Osteoblast (primary cell): ENCODE measurements at regions not wholly inside any gene's neighbourhood (a gene's known extent, or its start where the extent isn't known, plus 50 kb on each side); places are given as distances from the start of the nearest gene placed in this dataset.

Experiments used
- DNase-seq: peaks from one replicate; pipeline ENCODE4 v3.0.0; 2011; ENCODE audit warnings: low spot score, mixed read lengths; ENCODE audit not compliant: insufficient read length; ENCODE audit errors: missing footprints
- H2AFZ ChIP-seq: 2 replicates; pipeline ENCODE4 v1.6.0; 2011; ENCODE audit warnings: mild to moderate bottlenecking, low read length
- H3K27ac ChIP-seq: 2 replicates; pipeline ENCODE4 v1.5.1; 2011; ENCODE audit warnings: mild to moderate bottlenecking, low read depth, low read length, moderate library complexity
- H3K27me3 ChIP-seq: 2 replicates; pipeline ENCODE4 v1.6.0; 2012; ENCODE audit warnings: mild to moderate bottlenecking, control low read depth, inconsistent platforms, low read length, moderate library complexity; ENCODE audit not compliant: insufficient read depth
- H3K36me3 ChIP-seq: 2 replicates; pipeline ENCODE4 v1.5.1; 2011; ENCODE audit warnings: mild to moderate bottlenecking, low read length, control low read depth, moderate library complexity; ENCODE audit not compliant: insufficient read depth
- H3K4me1 ChIP-seq: 2 replicates; pipeline ENCODE4 v1.5.1; 2011; ENCODE audit warnings: mild to moderate bottlenecking, low read length, control low read depth, moderate library complexity; ENCODE audit not compliant: insufficient read depth
- H3K4me2 ChIP-seq: 2 replicates; pipeline ENCODE4 v1.6.0; 2011; ENCODE audit warnings: mild to moderate bottlenecking, low read length; ENCODE audit not compliant: insufficient read depth
- H3K4me3 ChIP-seq: fragments of 200-600 bp; sonication (generic); 3 replicates; pipeline ENCODE4 v1.5.1; 2012; ENCODE audit warnings: mild to moderate bottlenecking, low read length, inconsistent platforms; ENCODE audit not compliant: insufficient read depth
- H3K79me2 ChIP-seq: 2 replicates; pipeline ENCODE4 v1.6.0; 2012; ENCODE audit warnings: mild to moderate bottlenecking, low read length, control low read depth, inconsistent platforms; ENCODE audit not compliant: insufficient read depth
- H3K9me3 ChIP-seq: 2 replicates; pipeline ENCODE4 v1.5.1; 2011; ENCODE audit warnings: low read depth, low read length, control low read depth
- H4K20me1 ChIP-seq: 2 replicates; pipeline ENCODE4 v1.6.0; 2012; ENCODE audit warnings: mild to moderate bottlenecking, low read length, control low read depth; ENCODE audit not compliant: insufficient read depth
- TF ChIP-seq, protein P1 (sequence below): IDR thresholded peaks from 2 replicates; pipeline ENCODE4 v1.5.1; 2011; ENCODE audit warnings: mild to moderate bottlenecking, low read depth, low read length, moderate library complexity; ENCODE audit errors: extremely low read depth

DNA sequence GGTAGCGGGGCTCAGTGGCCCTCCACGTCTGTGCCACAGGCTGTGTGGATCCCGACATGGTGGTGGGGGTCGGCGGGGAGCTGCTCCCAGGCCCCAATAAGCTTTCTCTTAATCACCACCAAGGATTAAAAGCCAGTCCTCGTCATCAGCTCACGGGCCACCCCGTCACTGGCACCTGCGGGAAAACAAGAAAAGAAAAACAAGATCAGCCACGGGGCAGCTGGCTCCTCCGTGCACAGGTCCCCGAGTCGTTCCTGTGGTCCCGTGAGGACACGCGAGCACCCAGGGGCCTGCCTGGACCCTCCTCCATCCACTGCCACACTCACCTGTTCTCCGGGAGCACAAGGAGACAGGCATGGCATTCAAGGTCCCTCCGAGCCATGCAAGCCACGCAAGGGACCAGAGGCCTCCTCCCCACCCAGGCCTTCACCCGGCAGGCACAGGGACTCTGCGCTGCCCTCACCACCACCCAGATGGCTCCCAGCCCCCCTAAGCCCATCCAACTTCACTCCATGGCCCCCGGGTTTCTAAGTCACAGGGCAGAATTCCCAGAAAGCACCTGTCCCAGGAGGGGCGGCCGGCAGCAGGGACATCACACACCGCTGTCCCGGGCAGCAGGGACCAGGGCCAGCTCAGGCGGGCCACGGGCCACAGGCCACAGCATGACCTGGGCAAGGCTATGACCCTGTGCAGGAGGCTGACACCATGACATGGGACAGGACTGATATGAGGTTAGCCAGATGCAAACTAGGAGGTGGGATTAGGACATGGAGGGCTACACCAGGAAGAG is 72.0 kb downstream of the NCOR2 start:
- peaks cover 90% of the 10 kb centered on the region for H3K79me2 ChIP-seq
- H3K36me3 ChIP-seq: peaks cover 19% of the 10 kb centered on the region
- no peak for DNase-seq
- peaks cover 27% of the 10 kb centered on the region for H3K4me1 ChIP-seq
- H4K20me1 ChIP-seq: peaks cover 93% of the 10 kb centered on the region
- no peaks in the 10 kb centered on the region for H3K9me3 ChIP-seq
- TF ChIP-seq, protein P1, sequence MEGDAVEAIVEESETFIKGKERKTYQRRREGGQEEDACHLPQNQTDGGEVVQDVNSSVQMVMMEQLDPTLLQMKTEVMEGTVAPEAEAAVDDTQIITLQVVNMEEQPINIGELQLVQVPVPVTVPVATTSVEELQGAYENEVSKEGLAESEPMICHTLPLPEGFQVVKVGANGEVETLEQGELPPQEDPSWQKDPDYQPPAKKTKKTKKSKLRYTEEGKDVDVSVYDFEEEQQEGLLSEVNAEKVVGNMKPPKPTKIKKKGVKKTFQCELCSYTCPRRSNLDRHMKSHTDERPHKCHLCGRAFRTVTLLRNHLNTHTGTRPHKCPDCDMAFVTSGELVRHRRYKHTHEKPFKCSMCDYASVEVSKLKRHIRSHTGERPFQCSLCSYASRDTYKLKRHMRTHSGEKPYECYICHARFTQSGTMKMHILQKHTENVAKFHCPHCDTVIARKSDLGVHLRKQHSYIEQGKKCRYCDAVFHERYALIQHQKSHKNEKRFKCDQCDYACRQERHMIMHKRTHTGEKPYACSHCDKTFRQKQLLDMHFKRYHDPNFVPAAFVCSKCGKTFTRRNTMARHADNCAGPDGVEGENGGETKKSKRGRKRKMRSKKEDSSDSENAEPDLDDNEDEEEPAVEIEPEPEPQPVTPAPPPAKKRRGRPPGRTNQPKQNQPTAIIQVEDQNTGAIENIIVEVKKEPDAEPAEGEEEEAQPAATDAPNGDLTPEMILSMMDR: no peak
- H3K4me3 ChIP-seq: no peak overlapping the region
- no peak overlapping the region for H3K4me2 ChIP-seq
- H2AFZ ChIP-seq: no peak overlapping the region
- no peaks in the 10 kb centered on the region for H3K27me3 ChIP-seq
- no peak overlapping the region for H3K27ac ChIP-seq

DNA sequence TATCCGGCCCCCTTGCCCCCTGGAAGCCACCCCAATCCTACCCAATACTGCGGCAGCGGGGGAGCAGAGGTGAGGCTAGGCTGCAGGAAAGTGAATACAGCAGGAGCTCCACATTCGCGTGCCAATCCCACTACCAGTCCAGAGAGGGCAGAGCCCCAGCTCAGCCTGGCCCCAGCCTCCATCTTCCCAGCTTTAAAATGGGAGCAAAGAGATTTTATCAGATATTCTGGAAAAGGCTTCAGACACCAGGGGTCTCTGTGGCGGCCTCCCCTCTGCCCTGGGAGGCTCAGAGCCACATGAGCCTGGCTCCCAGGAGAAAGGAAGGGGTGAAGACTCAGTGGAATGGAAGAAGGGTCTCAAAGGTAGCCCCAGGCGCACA is 72.7 kb downstream of the NCOR2 start:
- Histone ChIP-seq H3K4me1 (peaks cover 27% of the 10 kb centered on the region), H3K27ac (no peak overlapping the region), H4K20me1 (peaks cover 90% of the 10 kb centered on the region), H3K36me3 (peaks cover 19% of the 10 kb centered on the region), H3K79me2 (peaks cover 84% of the 10 kb centered on the region), H3K9me3 (no peaks in the 10 kb centered on the region), H3K27me3 (no peaks in the 10 kb centered on the region), H3K4me3 (no peak overlapping the region), H3K4me2 (no peak overlapping the region), H2AFZ (no peak overlapping the region)
- TF ChIP-seq, protein P1: no peak
- DNase-seq: no peak

DNA sequence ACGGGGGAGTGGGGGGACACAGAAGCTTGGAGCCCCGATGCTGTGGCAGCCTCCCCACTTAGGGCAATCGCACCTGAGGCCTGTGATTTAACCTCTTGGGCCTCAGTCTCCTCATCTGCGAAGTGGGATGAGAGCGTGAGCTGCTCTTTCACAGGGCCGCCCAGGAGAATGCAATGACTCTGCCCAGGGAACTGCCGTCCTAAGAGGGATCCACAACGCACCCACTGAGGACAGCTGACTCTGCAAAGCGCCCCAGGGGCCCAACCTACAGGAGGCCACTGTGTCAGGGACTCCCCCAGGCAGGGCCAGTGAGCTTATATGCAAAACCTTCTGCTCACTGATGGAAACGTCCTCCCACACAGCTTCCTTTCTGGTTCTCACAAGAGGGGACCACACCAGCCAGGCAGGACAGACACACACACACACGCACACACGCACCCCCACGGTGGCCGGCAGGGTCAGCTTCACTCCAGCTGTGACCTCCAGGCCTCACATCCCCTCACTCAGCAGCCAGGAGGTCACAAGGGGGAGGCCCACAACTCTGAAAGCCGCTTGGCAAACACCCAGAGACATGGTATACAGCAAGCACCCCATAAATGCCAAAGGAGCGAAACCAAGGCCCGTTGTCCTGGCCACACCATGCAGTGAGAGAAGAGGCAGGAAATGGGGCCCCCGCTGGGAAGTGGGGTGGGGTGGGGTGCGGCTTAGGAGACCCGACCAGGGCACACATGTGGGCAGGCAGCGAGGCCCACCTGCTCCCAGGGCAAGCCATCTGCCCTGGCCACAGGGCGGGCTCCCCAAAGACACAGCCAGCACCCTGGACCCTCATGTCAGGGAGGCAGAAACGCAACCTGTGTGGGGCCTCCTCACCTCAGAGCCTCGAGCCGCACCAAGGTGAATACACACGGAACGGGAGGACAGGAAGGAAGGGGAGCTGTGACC is 73.3 kb downstream of the NCOR2 start:
- H3K4me2 ChIP-seq: no peak overlapping the region
- no peak for DNase-seq
- peaks cover 89% of the 10 kb centered on the region for H4K20me1 ChIP-seq
- H3K27me3 ChIP-seq: no peaks in the 10 kb centered on the region
- TF ChIP-seq, protein P1: no peak
- H3K27ac ChIP-seq: no peak overlapping the region
- H3K36me3 ChIP-seq: peaks cover 22% of the 10 kb centered on the region
- no peak overlapping the region for H2AFZ ChIP-seq
- H3K79me2 ChIP-seq: peaks cover 83% of the 10 kb centered on the region
- peaks cover 24% of the 10 kb centered on the region for H3K4me1 ChIP-seq
- no peak overlapping the region for H3K4me3 ChIP-seq
- no peaks in the 10 kb centered on the region for H3K9me3 ChIP-seq
